NCI-H524 treated with DMSO at 0.1 percent for 48 hours (cell line): ENCODE measurements at regions not wholly inside any gene's neighbourhood (a gene's known extent, or its start where the extent isn't known, plus 50 kb on each side); places are given as distances from the start of the nearest gene placed in this dataset.
"Not testable (repeated sequence)": the region's sequence is repeated elsewhere in the genome, so short reads cannot be mapped to it uniquely, and the experiment has no call there.

Experiments
- DNase-seq: peaks from one replicate; lab custom pipeline; 2025; lab: John Stamatoyannopoulos, UW

DNA sequence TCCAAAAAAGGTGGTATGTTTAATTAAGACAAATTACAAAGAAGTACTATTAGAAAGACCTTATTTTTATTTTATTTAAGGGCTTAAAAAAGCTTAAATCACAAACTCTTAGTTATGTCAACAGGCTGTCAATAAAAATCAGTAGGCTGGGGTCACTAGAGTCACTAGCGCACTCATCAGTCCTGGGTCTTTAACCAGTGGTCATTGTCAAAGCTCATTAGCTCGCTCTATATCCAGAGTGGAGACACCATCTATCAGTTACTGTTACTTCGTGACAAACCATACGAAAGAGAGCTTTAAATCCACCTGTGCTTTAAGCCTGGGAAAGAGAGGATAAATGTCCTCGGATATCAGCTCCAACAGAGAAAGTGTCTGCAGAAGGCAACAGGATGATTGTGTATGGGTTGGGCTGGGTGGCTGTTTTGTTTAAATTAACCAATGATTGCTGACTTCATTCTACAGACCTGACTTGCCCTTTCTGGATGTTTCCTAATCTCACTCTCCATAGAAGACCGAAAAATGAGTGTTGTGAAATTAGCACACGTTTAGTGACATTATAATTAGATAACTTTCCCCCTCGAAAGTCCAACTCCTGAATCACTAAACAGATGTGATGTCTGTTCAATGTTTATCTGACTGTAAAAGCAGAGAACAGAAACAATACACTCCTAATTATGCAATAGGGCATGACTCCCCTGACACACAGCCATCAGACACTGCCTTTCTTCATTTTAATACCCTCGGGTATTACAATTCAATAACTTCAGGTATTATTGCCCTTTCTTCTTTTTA lies 123.6 kb upstream of the TNPO1 start:
- DNase-seq: no peak

DNA sequence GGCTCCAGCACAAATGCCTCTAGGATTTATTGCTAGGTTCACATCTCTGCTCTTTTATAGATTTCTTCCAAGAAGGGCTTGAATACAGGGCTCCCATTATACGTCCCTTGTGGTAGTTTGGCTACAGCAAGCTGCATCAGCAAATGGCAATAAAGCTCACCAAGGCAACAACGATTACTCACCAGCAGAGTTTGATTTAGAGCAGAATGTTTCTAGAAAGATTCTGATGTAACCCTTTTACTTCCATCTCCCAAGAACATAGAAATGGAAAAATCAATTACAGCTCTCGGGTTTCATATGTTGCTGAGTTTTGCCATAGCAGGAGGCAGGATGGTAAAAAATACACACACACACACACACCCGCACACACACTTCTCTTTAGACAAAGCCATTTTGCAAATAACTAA lies 124.2 kb upstream of the TNPO1 start:
- DNase-seq: no peak

DNA sequence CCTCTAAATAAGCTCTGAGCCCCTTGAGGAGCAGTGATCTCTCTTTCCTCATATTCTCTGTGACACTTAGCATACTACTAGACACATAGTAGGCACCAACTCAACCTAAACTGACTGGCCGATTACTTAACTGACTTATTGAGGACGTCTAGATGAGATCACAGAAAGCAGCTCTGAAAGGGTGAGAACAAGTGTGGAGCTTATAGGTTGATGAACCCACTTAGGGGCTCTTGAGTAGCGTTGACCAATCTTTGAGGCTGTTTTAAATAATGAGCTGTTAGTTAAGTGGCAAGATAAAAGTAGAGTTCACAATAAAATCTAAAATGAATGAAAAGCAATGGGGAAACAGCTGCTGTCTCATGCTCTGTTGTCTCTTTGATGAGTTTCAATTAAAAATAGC lies 124.7 kb upstream of the TNPO1 start:
- no peak for DNase-seq

GRCh38 chr5:72688916-72689315 lies 127.5 kb upstream of the TNPO1 start:
- DNase-seq: no peak

DNA sequence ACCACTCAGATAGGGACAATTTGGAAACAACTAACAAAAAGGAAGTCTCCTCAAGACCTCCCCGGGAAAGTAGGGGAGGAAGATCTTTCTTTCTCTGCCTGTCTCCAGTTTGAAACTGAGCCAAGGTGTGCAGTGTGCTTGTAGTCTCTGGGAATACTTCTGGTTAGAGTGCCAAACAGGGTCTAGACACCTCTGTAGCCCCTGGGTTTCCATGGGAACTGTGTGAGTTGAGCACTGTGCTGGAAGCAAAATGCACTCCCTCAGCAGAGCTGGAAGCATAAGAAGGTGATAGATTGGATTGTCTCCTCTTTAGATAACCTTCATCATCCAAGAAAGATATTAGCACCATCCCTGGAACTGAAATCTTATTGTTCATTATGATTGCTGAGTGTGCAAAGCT lies 129.2 kb upstream of the TNPO1 start:
- DNase-seq: no peak

GRCh38 chr5:72682561-72682960 lies 133.9 kb upstream of the TNPO1 start:
- no peak for DNase-seq

DNA sequence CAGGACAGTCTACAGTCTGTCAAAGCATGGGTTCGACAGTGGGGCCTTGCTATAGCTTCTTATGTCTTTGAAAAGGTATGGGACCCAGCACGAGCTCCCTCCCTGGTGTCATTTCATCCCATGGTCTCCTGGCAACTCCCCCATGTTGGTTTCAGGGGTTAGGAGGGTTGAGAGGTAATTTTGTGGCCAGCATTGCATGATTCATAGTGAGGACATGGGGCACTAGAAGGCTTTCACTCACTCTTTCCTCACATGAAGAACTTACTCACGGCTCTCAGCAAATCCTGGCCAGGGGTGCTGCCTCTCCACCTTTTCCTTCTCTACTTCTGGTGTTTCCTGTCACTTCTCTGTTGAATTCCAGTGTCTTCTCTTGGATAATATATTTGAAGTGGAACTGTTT lies 134.7 kb upstream of the TNPO1 start:
- DNase-seq: no peak

DNA sequence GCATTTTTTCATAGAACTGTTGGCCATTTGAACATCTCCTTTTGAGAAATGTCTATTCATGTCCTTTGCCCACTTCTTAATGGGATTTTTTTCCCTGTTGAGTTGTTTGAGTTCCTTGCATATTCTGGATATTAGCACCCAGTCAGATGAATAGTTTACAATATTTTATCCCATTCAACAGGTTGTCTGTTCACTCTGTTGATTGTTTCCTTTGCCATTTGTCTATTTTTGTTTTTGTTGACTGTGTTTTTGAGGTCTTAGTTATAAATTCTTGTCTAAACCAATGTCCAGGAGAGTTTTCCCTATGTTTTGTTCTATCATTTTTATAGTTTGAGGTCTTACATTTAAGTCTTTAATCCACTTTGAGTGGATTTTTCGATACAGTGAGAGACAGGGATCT lies 139.0 kb upstream of the TNPO1 start:
- no peak for DNase-seq

GRCh38 chr5:72676831-72677230 lies 139.6 kb upstream of the TNPO1 start:
- DNase-seq: not testable (repeated sequence)

- DNase-seq: no peak
Observed at GRCh38 chr5:72673623-72674022, 142.8 kb upstream of the TNPO1 start.

- no peak for DNase-seq
Observed at GRCh38 chr5:72673180-72673579, 143.3 kb upstream of the TNPO1 start.

DNA sequence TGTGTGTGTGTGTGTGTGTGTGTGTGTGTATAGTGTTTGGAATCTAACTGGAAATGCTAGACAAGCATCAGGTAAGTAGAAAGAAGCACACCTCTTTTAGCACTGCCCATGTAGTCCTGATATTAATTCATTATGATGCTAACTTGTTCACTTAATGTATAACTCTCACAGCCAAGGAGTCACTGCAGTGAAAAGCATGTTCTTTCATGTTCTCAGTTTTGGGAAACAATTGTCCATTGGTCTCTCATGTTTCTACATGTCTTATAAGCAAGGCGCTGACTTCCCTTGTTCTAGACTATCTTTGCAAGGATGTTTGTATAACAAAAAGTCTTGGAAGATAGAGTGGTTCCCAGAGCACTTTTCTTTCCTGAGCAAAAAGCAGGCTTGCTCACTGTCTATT lies 148.8 kb upstream of the TNPO1 start:
- DNase-seq: no peak

DNA sequence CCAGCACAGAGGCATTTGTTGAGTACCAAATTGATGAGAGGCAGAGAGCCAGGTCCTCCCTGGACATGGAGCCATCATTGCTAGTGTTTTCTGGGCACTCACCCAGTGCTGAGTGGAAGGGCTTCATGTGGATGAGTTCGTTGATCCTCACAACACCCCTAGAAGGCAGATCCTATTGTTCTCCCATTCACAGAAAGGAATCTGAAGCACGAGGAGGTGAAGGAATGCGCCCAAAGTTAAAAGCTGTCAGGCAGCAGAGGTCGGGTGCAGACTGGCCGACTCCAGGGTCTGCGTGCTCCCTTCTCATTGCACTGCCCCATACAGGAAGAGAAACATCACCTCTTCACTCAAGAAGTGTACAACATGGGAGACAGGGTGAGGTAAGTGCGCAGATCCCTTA lies 153.5 kb upstream of the TNPO1 start:
- DNase-seq: no peak

DNA sequence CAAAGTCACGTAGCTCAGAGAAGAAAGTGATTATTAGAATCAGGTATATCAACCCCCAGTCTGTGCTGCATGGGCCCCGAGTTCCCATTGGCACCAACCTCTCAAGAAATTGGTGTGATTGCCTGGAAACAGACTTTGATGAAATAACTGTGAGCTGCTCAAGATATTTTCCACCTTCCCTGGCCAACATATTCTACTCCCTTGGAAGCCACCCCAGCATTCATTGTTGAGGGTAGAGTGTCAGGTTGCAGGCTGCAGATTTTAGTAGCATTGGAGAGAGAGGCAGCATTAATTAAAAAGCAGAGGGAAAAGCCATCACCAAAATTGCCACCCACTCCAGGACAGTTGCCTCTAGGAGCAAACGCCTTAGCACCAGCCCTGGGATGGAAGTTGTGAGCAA lies 154.2 kb upstream of the TNPO1 start:
- DNase-seq: no peak

DNA sequence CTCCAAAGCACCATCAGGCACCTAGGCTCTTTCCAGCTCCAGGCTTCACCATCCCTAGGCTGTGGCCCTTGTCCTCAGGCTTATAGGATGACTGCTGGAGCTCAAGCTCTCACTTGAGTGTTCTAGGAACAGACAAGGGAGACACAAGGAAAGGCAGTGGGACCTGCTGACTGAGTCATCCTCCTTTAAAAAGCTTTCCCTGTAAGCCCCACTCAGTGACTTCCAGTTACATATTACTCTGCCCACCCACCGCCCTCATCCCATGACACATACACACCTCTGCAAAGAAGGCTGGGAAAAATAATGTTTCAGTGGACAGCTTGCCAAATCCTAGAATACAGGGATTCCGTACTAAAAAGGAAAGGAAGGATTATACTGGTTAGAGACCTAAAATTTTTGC lies 154.2 kb upstream of the ZNF366 start:
- no peak for DNase-seq

DNA sequence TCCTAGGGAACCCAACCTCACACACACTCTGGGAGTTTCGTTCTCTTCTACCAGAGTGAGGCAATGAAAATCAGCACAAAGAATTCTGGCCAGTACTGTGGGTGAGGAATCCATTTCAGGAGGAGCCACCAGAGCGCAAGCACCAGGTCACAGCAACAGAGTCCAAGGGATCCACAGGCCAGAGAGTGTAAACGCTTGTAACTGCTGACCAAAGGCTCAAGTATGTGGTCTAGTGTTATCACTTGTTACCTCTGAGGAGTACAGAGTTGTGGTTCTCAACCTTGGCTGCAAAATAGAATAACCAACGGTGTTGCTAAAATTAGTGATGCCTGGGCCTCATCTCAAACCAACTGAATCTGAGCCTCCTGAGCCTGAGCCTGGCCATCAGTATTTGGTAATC lies 152.5 kb upstream of the ZNF366 start:
- no peak for DNase-seq

GRCh38 chr5:72658761-72659540 lies 151.7 kb upstream of the ZNF366 start:
- DNase-seq: no peak

GRCh38 chr5:72658161-72658560 lies 151.0 kb upstream of the ZNF366 start:
- DNase-seq: no peak

DNA sequence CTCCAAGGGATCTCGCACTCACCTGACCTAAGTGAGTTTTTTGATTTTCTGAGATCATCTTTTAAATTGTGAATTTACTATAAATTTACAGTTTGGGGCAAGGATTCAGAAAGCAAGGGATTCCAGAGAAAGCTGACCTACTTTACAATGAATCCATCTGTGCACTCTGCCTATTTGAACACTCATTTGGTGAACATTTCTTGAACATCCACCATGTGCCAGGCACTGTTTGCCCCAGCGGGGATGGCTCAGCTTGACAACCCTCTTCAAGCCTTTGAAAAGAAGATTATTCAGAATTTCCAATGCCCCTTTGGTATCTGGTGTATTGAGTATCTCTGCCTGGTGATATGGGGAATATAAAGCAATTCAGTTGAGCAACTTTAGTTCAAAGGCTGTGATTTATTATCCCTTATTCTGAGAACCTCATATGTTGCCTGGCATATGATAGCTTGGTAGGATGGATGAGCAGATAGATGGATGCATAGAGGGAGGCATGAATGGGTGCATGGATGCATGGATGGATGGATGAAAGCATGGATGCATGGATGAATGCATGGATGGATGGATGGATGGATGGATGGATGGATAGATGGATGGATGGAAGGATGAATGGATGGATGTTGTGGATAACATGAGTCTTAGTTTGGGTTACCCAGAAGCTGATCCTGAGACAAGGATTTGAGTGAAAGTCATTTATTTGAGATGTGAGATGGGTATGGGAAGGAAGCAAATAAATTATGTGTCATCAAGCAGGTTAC lies 149.7 kb upstream of the ZNF366 start:
- DNase-seq: no peak

GRCh38 chr5:72656331-72656730 lies 149.1 kb upstream of the ZNF366 start:
- no peak for DNase-seq

GRCh38 chr5:72654231-72654630 lies 147.0 kb upstream of the ZNF366 start:
- peak; percentile 82 for DNase-seq

- DNase-seq: no peak
Observed at GRCh38 chr5:72653586-72653985, 146.4 kb upstream of the ZNF366 start.

DNA sequence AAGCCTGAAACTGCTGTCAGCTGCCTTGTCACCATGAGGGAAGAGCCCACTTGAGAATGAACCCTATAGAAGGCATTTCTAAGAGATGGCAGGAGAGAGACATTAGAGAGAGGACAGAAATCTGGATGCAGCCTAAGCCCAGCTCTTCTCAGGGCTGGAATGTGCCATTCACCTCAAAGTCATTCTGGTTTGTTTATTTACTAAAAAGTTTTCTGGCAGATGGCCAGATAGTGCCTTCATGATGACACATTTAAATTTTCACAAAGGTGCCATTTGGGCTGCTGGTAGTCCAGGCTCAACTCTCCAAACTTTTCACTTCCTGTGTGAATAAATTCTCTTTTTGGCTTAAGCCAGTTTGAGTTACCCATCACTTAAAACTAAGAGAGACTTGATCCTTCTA lies 144.6 kb upstream of the ZNF366 start:
- DNase-seq: no peak
